ENCODE measurements at regions not wholly inside any gene's neighbourhood (a gene's known extent, or its start where the extent isn't known, plus 50 kb on each side); places are given as distances from the start of the nearest gene placed in this dataset.
"Not testable (repeated sequence)": the region's sequence is repeated elsewhere in the genome, so short reads cannot be mapped to it uniquely, and the experiment has no call there.

DNA sequence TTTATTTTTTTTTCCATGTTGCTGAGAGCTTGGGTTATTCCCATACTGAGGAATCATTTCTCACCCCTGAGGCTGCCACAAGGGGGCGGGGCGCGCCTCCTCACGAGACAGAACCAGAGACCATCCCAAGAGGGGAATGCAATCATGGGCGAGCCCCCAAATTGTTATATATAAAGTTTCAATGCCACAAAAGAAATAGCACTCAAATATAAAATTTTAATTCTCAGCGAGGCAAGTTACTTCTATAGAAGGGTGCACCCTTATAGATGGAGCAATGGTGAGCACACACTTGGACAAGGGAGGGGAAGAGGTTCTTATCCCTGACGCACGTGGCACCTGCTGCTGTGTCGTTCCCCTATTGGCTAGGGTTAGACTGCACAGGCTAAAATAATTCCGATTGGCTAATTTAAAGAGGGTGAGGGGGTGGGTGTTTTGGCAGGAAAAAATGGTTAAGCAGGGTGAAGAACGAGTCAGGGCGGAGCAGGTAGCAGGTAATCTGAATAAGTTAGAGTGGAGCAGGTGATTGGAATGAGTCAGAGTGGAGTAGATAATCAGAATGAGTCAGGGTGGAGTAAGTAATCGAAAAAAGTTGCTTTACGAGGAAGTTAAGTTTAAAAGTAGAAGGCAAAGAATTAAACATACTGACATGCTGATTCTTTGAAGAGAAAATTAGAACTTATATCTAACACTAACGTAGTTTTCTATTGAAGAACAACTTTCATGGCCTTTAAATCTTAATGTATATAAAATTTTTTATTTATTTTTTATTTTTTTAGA lies 177.5 kb downstream of the MTCL1 start:
- DNase-seq, result no peak

DNA sequence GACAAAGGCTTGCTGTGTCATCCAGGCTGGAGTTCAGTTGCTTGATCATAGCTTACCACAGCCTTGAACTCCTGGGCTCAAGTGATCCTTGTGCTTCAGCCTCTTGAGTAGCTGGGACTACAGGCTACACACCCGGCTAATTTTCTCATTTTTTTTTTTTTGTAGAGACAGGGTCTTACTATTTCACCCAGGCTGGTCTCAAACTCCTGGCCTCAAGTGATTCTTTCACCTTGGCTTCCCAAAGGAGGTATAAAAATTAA lies 178.0 kb downstream of the MTCL1 start:
- DNase-seq, result no peak

DNA sequence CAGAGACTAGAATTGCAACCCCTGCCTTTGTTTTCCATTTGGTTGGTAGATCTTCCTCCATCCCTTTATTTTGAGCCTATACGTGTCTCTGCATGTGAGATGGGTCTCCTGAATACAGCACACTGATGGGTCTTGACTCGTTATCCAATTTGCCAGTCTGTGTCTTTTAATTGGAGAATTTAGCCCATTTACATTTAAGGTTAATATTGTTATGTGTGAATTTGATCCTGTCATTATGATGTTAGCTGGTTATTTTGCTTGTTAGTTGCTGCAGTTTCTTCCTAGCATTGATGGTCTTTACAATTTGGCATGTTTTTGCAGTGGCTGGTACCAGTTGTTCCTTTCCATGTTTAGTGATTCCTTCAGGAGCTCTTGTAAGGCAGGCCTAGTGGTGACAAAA lies 182.5 kb downstream of the MTCL1 start:
- DNase-seq, result not testable (repeated sequence)

DNA sequence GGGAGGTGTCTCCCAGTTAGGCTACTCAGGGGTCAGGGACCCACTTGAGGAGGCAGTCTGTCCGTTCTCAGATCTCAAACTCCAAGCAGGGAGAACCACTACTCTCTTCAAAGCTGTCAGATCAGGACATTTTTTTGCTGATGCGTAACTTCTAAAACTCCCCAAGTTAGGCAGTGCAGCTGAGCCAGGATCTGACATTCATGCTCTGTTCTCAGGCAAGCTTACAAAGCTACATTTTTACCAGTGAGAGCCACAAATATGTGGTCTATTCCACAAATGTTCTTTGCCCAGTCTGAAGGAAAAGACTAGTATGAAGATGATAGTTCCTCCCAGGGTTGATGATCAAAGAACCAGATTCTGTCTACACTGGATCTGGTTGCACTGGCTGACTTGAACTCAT lies 184.1 kb downstream of the MTCL1 start:
- no peak for DNase-seq

DNA sequence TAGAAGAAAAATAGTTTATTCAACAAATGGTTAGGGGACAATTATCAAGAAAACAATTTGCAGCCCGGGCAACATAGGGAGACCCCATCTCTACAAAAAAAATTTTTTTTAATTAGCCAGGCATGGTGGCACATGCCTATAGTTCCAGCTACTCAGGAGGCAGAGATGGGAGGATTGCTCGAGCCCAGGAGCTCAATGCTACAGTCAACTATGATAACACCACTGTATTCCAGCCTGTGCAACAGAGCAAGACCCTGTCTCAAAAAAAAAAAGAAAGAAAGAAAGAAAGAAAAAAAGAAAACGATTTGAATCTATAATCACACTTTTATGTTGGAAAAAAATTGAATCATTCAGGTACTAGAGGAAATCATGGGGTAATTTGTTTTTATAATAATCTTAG lies 185.1 kb downstream of the MTCL1 start:
- not testable (repeated sequence) for DNase-seq

DNA sequence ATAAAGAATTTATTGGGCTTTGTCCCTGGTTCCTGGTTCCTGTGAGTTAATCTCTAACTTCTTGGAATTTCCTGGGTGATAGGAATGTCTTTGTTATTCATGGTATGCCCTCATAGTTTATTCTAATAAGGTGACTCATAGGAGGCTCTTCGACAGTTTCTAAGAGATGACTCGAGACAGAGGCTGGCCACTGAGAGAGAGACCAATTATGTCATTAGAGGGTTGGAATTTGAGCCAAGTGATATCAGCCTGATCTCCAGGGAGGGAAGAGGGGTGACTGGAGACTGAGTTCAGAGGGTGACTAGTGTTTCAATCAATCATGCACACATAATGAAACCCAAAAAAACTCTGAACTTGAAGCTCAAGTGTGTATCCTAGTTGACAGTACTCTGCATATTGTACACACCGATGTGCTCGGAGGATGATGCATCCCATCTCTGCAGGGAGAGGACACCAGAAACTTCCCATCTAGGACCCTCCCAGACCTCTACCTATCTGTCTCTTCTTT lies 185.7 kb downstream of the MTCL1 start:
- no peak for DNase-seq

DNA sequence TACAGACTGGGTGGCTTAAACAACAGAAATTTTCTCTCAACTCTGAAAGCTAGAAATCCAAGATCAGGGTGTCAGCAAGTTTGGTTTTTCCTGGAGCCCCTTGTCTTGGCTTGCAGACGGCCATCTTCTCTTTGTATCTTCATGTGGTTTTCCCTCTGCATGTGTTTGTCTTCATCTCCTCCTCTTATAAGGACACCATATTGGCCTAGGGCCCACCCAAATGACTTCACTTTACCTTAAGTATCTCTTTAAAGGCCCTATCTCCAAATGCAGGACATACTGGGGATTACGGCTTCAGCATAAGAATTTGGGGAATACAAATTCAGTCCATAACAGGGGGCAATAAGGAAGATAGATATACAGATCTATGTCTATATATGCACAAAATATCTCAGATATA lies 187.9 kb downstream of the MTCL1 start:
- DNase-seq, result no peak

DNA sequence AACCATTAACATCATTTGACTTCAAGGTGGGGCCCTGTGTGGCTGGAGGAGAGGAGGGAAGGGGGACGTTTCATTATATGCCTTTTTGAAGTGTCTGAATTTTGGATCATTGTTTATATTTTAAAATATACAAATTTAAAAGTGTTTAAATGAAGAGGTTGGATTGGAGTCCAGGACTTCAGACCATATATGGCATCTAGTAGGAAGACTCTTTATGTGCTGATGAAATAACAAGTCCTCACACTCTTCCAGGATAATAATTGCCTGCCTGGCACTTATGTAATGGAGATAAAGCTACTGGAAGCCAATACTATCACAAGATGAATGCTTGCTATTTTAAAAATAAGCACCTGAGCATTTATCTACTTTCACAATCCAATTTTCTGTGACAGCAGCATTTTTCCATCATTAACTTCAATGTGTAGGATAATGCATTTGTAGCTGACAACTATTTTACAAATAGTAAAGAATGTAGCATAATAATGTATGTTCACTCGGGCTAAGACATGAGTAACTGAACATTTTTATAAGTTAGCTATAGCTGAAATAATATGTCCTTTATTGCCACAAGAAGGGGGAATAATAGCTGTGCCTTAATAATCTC lies 188.4 kb downstream of the MTCL1 start:
- no peak for DNase-seq

DNA sequence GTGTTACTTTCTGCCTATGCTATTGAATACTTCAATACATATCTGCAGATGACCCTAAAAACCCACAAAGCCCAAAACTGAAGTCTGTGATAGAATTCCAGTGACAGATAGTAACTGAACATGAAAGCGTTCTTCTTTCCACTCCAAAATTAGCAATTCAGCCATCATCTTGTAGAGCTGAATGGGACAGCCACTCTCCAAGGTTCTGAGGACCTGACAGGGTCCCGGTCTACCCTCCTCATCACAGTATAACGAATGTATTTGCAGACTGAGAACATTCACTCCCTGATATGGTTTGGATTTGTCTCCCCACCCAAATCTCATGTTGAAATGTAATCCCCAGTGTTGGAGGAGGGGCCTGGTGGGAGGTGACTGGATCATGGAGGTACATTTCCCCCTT lies 189.5 kb downstream of the MTCL1 start:
- DNase-seq, result no peak

DNA sequence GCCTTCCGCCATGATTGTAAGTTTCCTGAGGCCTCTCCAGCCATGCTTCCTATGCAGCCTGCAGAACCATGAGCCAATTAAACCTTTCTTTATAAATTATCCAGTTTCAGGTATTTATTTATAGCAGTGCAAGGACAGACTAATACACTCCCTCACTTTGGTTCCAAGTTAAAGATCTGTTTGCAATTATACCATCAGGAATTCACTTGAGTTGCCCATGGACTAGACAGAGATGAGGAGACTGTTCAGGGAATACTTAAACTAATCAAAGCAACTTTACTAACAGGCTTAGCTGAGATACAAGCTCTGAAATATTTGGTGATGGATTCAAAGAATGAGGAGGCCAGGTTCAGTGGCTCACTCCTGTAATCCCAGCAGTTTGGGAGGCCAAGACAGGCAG lies 190.0 kb downstream of the MTCL1 start:
- no peak for DNase-seq

DNA sequence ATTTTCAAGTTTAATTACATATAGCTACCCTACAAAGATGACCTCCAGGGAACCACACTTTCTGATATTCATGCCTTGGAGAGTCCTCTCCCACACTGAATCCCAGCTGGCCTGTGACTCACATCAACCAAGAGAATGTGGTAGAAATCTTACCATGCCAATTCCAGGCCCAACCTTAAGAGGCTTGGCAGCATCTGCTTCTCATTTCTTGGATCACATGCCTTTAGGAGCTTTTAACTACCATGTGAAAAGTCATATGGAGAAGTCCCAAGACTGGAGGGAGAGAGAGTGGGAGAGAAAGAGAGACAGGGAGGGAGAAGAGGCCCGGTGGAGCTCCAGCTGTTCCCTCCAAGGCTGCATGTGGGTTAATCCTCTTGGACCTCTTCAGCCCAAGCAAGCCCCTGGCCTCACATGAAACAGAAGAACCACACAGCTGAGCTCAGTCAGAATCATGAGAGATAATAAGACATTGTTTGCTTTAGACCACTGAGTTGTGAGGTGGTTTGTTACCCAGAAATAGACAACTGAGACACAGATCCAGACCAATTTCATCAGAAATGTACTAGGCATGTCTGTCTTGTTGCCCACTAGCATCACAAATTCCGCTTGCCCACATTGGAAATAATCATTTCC lies 190.7 kb downstream of the MTCL1 start:
- no peak for DNase-seq

DNA sequence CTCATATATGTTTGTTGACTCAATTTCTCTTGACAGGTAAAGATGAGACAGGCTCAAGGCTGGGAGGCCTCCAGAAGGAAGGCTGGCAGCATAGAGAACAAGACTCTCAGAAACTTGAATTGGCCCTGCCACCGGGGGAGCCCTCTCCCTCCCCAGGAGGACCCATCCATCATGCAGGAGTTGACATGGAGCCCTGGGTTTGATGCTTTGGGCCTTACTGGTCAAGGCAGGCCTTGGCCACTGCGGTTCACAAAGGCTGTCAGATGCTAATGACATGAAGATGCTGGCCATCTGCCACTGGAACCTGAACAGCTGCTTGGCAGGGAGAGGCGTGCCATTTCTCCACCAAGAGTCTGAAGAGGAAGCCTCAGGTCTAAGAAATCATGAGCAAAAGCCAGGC lies 193.6 kb downstream of the MTCL1 start:
- no peak for DNase-seq

DNA sequence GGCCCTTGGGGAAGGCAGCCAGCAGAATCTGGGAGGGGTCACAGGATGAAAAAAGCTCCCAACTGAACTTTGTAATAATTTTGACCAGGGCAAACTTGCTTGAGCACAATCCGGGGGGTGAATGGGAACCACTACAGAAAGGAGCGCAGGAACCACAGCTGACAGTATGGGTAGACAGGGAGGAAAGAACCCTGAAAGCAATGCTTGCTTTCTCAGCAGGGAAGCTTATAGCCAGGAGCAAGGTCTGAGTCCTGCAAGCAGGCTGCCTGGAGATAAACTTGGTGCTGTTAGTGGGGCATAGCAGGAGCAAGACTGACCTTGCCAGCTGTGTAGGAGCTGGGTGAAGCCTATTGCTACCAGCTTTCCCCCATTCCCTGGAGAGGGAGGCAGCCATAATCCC lies 195.2 kb downstream of the MTCL1 start:
- no peak for DNase-seq

DNA sequence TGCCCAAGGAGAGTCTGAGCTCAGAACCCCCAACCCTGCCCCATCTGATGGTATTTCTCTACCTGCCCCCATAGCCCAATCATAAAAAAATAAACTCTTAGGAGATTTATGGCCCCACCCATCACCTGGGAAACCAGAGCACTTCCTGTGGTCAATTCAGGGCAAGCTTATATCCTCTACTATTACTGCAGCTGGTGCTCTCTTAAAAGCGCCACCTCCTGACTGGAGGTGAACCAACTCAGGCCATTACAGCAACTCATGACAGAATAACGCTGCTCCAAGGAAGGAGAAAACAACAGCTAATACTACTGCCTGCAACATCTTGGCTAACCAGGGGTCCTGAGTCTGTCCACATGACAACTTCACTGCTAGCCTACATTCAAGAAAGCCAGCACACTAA lies 195.7 kb downstream of the MTCL1 start:
- no peak for DNase-seq

DNA sequence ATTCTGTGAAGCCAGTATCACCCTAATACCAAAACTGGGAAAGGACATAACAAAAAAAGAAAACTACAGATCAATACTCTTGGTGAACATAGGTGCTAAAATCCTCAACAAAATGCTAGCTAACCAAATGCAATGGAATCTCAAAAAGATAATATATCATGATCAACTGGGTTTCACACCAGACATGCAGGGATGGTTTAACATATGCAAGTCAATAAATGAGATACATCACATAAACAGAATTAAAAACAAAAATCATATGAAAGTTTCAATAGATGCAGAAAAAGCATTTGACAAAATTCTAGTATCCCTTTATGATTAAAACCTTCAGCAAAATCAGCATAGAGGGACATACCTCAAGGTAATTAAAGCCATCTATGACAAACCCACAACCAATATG lies 198.2 kb upstream of the NDUFV2 start:
- DNase-seq, result no peak

DNA sequence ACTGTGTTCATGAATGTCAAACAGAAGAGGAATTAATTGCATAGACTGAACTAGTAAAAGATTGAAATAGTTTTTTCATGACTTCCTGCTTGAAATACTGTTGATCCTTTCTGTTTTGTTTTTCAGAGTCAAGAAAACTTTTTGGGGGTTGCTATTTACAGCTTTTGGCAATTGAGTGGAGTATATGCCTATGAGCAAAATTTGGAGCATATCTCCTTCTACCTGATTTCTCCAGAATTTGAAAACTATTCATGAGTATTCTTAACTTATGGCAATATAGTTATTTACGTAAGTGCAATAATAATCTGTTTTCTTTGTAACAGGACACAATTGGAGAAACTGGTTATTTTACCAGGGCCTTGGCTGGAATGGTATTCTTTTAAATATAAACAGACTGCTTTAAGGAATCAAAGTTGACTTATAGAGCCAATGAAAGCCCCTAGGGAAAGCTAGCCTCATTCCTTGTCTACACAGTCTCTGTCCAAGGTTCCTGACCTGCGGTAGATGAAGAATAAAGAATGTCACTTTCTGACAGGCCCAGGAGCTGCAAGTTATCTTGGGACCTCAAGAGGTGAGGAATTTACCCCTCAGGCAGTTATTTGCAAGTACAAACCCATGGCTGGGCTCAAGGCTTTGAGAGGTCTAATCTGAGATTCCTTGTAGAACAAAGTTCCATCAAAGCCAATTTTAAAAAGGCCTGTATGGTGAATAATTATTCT lies 193.5 kb upstream of the NDUFV2 start:
- no peak for DNase-seq

DNA sequence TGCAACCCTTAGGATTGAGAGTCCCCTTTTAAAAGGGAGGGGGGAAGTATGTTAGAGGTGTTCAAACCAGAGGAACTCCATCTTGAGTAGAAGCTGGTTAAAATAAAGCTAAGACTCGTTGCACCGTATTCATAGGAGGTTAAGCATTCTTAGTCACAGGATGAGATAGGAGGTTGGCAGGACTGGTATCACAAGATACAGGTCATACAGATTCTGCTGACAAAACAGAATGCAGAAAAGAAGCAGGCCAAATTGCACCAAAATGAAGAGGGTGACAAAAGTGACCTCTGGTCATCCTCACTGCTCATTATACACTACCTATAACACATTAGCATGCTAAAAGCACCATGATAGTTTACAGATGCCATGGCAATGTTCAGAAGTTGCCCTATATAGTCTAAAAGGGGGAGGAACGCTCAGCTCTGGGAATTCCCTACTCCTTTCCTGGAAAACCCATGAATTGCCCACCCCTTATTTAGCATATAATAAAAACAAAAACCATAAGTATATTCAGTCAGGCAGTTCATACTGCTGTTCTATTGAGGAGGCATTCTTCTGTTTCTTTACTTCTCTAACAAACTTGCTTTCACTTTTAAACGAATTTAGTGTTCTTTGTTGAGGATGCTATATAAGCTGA lies 192.2 kb upstream of the NDUFV2 start:
- DNase-seq, result no peak

DNA sequence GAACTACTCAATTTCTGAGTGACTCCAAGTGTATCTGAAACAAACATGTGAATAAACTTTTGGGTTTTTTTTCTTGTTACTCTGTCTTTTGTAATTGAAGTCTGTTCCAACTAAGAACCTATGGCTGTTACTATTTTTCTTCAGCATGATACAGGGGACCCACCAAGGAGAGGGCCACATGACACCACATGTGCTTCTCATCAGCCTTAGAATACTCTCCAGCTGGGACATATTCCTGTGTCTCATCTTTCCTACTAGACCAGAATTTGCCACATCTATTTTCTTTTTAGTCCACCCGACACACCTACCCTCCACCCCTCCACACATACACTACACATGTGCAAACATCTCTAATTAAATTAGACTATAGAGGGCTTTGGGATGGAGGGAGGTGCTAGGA lies 191.7 kb upstream of the NDUFV2 start:
- no peak for DNase-seq

DNA sequence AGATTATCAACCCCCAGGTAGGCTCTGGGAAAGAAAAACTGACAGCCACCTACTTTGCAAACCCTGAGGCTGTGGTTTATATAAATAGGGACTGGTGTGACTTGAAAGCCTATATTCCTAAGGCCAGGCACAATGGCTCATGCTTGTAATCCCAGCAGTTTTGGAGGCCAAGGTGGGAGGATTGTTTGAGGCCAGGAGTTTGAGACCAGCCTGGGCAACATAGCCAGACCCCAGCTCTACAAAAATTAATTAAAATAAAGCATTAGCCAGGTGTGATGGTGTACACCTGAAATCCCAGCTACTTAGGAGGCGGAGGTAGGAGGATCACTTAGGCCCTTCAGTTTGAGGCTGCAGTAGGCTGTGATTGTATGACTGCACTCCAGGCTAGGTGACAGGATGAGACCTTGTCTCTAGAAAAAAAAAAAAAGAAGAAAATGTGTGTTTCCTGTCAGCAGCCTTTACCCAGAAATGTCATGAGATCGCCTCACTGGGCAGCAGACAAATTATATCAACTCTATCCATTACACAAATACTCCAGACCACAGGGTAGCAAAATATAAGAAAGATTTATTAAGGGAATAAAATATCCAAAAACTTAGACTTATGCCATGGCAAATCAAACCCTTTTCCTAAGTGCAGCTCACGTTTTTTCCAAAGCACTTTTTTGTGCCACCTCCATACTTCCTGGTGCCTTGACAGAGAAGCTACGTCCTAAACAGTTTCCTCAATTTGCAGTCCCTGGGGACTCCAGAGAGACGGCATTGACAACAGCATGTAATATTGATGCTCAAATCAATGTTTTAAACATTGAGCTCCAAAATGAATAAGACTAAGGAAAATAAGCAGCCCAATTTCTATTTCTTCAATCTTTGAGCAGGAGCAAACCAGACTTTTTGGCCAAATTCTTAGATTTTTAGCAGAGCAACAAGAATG lies 190.8 kb upstream of the NDUFV2 start:
- DNase-seq, result no peak

DNA sequence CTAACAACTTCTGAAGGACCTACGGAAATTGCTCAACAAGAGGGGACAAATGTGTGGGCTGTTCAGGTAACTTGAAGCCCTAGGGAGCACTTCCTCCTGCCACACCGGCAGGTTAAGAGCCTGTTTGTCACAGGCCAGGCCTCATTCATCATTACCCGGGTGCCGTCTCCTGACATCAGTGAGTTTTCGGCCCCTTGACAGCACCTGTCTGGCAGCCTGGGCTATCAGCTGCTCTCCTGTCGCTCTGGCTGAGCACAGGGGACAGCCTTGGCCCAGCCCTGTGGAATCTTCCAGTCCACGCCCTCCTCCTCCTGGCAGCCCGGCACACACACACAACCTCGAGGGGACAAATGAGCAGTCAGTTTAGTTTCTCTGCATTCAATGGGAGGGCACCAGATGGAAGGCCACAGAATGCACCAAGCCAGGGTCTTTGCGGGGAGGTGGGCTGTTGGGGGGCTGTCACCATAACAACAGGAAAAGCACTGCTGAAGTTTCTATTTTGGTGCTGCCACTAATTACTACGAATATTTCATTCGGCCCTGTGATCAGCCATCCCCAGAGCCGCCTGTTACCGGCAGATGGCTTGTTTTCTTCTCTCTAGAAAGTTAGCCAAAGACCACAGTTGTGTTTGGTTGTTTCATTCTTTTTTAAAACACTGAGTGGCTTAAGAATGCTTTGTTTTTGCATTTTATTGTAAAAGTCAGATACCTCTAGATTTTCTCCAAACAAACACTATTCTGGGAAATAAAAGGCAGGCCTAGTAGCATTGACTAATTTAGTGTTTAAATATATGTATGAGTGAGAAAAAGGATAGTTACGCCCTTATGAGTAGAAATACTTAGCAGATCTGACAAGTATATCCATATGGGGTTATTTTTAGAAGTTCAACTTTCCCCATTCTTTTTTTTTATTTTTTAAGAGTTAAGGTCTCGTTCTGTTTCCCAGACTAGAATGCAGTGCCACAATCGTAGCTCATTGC lies 189.9 kb upstream of the NDUFV2 start:
- DNase-seq, result peak; percentile 61

Measured in NCI-H187 treated with DMSO at 0.1 percent for 48 hours (cell line).